RPMI8226 (cell line): ENCODE measurements at regions not wholly inside any gene's neighbourhood (a gene's known extent, or its start where the extent isn't known, plus 50 kb on each side); places are given as distances from the start of the nearest gene placed in this dataset.
A peak's percentile ranks its signal among the peaks of the same experiment; 100 is the strongest.
"Not testable (repeated sequence)": the region's sequence is repeated elsewhere in the genome, so short reads cannot be mapped to it uniquely, and the experiment has no call there.

Experiments used
- DNase-seq: peaks from one replicate; pipeline ENCODE4 v3.0.0-alpha.2; 2015

DNA sequence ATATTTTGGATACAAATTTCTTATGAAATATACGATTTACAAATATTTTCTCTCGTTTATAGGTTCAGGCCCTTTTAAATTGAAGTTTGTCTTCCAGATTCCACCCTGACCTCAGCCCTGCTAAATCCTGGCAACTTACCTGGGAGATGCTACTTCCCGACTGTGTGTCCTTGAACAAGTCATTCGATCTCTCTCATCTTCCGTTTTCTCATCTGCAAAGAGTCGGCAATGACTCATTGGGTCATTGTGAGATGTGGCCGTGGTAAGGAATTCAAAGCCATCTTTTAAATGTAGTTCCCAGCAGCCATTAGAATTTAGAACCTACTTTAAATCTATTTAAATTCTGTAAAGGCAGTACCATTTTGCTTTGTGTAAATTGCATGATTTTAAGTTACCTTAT, 72.5 kb downstream of the LHX2 start:
- no peak for DNase-seq

DNA sequence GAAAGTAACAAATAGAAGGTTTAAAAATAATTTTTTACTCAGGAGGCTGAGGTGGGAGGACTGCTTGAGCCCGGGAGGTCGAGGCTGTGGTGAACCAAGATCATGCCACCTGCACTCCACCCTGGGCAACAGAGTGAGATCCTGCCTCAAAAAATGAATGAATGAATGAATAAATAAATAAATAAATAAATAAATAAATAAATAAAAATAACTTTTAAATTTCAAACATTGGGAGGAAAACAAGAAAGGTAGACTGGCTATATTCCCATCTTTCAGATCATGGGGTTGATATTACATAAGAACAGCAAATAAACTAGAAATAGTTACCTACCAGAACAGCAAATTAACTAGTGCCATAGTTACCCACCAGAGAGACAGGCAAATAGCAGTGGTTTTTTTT, 75.7 kb downstream of the LHX2 start:
- no peak for DNase-seq

GRCh38 chr9:124088476-124088837, 76.9 kb downstream of the LHX2 start:
- DNase-seq = no peak

DNA sequence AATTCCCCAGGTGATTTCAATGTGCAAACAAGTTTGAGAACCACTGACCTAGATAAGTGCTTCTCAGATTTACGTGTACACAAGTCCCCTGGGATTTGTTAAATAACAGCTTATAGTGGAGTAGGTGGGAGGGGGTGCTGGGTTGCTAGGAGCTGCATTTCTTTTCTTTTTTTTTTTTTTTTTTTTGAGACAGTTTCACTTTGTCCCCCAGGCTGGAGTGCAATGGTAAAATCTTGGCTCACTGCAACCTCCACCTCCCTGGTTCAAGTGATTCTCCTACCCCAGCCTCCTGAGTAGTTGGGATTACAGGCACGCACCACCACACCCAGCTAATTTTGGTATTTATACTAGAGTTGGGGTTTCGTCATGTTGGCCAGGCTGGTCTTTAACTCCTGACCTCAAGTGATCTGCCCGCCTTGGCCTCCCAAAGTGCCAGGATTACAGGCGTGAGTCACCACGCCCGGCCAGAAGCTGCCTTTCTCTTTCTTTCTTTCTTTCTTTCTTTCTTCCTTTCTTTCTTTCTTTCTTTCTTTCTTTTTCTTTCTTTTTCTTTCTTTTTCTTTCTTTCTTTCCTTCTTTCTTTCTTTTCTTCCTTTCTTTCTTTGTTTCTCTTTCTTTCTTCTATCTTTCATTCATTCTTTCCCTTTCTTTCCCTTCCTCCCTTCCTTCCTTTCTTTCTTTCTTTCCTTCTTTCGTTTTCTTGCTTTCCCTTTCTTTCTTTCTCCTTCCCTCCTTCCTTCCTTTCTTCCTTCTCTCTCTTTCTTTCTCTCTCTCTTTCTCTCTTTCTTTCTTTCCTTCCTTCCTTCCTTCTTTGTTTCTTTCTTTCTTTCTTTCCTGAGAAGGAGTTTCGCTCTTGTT, 78.3 kb downstream of the LHX2 start:
- not testable (repeated sequence) for DNase-seq

DNA sequence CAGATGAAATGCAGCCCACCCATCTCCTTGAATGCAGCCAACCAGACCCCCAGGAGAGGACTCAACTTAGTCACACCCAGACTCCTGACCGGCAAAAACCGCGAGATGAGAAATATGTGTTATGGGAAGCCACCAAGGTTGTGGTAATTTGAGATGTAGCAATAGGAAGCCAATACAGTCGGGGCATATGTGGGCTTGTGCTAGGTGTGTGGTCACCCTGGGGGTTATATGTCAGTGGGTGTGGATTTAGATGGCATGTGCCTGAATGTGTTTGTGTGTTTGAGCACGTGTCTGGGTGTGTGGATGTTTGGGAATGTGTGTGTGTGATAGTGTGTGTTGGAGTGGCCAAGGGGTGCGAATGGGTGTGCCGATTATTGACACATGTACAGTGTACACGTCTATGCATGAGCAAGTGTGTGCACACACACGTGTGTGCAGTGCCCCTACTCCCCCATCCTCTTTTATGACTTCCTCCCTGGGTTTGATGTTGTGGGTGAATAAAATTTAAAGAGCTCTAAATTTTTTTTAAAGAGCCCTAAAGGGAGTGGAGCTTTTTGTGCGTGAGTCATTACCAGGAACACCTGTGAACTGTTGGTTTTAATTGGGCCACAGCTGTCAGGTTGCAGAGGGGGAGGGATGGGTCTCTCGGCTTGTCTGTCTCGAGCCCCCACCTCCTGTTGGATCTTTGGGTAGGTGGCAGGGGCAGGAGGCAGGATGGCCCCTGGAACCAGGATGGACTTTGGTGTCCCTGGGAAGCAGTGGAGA, 86.8 kb downstream of the LHX2 start:
- no peak for DNase-seq

DNA sequence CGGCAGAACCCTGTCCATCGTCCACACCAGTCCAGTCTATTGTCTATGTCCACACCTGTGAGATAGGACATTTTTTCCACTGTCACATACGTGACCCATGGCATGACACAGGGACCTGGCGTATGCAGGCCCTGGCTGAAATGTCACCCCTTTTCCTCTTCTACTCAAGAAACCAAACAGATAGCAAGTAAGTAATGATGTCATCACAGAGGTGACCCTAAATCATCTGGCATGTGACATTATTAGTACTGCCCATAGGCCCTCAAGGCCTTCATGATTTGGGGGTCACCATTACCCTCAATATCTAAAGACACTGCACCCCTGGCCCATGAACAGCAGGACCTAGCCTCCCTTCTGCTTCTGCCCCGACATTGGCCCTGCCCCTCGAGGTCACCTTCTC, 88.3 kb downstream of the LHX2 start:
- no peak for DNase-seq

DNA sequence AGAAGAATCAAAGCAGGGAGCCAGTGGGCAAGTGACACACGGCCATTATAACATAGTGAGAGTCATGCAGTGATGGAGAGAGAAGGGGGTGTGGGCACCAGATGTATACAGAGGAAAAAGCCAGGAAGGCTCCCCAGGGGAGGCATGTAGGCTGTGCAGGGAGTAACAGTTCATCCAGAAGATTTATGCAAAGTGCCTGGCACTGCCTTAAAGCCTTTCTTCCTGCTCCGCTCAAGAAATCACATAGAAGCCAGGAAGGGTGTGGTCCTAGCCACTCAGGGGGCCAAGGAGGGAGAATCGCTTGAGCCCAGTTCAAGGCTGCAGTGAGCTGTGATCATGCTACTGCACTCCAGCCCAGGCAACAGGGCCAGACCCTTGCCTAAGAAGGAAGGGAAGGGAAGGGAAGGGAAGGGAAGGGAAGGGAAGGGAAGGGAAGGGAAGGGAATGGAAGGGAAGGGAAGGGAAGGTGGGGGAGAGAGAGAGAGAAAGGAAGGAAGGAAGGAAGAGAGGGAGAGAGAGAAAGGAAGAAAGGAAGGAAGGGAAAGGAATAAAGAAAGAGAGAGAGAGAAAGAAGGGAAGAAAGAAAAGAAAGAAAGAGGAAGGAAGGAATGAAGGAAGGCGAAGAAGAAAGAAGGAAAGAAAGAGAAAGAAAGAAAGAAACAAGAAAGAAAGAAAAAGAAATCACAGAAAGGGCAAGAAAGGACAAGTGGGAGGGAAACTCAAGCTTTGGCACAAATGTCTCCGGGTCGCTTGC, 89.8 kb downstream of the LHX2 start:
- DNase-seq = no peak

DNA sequence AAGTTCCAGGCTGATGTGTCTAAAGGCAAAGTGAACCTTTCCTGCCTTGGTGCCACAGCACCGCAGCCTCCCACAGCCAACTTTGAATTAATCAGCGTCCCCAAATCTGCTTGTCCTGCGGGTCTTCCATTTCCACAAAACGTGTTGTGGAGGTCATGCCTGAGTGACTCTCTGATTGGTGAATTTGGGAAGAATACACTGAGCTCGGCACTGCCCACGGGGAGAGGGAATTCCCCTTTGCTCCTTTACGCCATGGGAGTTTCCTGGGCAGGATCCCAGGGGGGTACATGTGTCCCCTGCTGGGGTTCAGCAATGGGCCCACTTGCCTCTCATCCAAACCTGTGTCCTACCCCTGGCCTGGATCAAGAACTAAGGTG, 90.4 kb downstream of the LHX2 start:
- no peak for DNase-seq

- DNase-seq = no peak
Observed at GRCh38 chr9:124102363-124102762, 90.8 kb downstream of the LHX2 start.

DNA sequence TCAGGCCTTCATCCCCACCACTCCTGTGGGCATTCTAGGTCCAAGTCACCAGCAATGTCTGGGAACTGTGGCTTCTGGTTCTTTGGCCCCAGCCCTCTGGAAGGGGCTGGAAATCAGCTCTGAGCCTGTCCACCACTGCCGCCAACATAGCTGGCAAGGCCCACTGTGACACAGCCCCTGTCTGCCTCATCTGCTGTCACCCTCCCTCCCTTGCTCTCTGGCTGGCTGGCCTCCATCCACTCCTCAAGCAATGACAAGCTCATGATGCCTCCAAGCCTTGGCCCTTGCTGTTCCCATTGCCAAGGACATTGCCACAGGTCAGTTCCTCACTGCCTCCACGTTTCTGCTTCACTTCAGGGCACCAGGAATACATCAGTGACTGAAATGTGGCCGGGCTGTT, 93.7 kb downstream of the LHX2 start:
- no peak for DNase-seq

DNA sequence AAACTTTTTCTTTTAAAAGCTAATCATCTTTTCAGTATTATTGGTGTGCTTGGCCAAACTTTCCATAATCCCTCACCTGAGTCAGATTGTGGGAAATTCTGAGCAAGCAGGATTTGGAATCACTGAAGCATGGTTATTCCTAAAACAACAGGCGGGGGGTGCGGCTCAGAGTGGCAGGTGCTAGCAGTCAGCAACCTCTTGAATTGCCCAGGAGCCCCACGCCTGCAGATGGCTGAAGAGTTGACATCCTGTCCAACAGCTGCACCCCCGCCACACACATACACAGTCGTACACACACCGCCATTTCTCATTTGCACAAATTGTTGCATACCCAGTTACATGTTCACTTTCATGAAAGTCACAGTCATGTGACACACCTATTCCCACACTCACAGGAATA, 96.6 kb downstream of the LHX2 start:
- no peak for DNase-seq

DNA sequence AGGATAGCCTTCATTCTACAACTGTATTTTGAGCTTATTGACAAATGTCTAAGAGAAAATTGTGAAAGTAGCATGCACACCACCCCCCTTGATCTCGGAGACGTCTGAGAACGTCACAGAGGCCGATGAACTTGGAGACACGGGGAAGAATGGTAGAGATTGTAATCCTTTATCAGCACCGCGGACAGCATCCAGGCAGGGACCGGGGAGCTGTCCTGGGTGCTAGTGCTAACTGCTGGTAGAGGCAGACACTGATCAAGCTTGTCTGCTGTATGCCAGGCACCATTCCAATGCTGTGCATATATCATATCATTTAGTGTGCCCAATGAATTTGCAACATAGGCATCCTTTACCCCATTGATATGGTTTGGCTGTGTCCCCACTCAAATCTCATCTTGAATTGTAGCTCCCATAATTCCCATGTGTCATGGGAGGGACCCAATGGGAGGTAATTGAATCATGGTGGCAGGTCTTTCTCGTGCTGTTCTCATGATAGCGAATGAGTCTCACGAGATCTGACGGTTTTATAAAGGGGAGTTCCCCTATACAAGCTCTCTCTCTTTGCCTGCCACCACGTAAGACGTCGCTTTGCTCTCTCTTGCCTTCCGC, 98.8 kb downstream of the LHX2 start:
- peak; percentile 80 for DNase-seq

DNA sequence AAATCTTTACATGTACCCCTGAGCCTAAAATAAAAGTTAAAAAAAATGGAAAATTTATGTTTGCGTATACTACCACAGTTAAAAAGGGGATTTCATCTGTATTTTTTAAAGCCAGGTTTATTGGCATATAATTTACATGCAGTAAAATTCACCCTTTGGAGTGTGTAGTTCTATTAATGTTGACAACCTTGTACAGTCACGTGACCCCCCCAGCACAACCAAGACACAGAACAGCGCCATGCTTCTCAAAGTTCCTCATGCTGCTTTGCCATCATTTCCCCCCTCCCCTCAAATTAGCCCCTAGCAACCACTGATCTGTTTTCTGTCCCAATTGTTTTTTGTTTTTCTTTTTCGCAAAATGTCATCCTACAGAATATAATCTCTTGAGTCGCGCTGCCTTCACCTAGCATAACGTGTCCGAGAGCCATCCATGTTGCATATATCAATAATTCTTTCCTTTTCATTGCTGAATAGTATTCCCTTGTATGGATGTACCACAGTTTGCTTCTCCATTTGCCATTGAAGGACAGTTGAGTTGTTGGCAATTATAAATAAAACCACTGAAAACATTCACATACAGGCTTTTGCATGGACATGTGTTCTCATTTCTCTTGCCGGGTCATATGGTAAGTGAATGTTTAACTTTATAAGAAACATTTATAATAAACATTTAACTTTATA, 105.3 kb downstream of the LHX2 start:
- DNase-seq = no peak

DNA sequence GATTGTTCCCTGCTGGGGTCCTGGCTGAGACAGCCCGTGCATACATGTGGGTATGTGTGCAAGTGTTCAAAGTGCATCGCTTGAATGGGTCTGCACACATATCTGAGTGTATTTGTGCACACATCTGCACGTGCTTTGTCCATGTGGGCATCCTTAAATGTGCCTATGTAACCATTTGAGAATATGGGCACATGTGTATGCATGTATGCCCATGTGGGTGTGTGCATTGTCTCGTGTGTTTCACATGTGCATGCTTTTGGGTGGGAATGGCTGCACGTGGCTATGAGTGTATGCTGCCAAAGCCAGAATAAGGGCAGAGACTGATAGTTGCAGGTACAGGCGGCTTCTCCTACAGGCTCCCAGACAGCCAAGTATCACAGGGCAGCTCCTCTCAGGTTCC, 107.3 kb downstream of the LHX2 start:
- DNase-seq = no peak

- no peak for DNase-seq
Observed at GRCh38 chr9:124120272-124120671, 108.7 kb downstream of the LHX2 start.

DNA sequence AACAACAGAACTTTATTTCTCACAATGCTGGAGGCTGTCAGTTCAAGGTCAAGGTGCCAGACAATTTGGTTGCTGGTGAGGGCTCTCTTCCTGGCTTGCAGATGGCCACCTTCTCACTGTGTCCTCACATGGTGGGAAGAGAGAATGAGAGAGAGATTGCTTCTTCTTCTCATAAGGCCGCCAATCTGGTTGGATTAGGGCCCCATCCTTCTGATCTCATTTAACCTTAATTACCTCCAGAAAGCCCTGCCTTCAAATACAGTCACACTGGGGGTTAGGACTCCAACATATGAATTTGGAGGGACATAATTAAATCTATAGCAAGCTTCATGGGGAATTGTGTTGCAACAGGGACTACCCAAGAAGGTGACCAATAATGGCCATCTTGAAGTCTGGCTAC, 110.2 kb downstream of the LHX2 start:
- no peak for DNase-seq

DNA sequence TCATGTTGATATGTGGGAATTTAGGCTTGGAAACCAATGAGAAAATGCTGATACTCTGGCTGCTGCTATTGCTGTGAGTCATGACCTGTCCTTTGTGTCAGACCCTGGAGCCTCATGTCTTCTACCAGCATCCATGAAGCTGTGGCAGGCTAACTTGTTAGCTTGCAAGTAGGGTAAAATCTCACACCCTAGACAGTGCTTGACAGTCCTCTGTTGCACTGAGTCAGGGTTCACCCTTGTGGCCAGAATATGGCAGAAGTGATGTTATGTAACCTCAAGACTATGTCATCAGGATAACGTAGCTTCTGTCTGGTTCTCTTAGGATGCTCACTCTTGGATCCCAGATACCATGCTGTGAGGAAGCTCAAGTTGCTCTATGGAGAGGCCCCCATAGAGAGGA, 110.8 kb downstream of the LHX2 start:
- no peak for DNase-seq

GRCh38 chr9:124122813-124123462, 111.4 kb downstream of the LHX2 start:
- no peak for DNase-seq

GRCh38 chr9:124123621-124124020, 112.1 kb downstream of the LHX2 start:
- not testable (repeated sequence) for DNase-seq

DNA sequence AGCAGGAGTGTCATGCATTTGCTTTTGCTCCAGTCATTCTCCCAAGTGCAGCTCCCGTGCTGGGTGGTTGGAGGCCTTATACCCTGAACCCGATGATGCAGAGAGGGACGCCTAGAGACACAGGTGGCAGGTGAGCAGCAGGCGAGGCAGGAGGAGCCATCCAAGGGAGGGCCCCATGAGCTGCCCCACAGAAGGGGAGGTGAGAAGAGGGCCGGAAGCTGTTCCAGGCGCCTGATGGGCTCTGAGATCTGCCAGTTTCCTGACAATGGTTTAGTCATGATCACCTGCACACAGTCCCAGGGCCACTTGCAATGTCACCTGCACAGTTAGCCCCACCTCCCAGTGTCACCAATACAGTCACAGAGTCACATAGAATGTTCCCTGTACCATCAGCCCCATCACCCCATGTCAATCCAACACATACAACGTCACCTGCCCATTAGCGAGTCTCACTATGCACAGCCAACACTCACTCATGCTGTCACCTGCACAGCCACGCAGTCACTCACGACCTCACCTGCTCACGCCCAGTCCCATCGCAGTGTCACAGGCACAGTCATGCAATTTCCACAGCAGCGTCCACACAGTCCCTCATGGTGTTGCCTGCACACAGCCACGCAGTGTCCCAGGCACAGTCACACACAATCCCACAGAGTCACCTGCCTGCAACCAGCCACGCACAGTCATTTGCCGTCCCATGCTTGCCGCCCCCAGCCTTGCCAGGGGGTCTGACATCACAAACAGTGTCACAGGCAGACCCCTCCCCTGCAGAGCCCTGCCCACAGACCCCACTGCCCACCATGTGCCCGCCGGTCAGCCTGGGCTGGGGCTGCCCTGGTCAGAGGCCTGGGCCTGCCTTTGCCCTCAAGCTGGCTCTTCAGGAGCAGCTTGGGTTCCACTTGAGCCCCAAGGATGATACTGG, 113.4 kb downstream of the LHX2 start:
- no peak for DNase-seq

GRCh38 chr9:124125651-124125977, 114.0 kb downstream of the LHX2 start:
- DNase-seq = no peak
